CMK (cell line): ENCODE measurements at regions not wholly inside any gene's neighbourhood (a gene's known extent, or its start where the extent isn't known, plus 50 kb on each side); places are given as distances from the start of the nearest gene placed in this dataset.
"Not testable (repeated sequence)": the region's sequence is repeated elsewhere in the genome, so short reads cannot be mapped to it uniquely, and the experiment has no call there.

Experiments used
- DNase-seq: peaks from one replicate; pipeline ENCODE4 v3.0.0-alpha.2; 2010; ENCODE audit warnings: low read depth

DNA sequence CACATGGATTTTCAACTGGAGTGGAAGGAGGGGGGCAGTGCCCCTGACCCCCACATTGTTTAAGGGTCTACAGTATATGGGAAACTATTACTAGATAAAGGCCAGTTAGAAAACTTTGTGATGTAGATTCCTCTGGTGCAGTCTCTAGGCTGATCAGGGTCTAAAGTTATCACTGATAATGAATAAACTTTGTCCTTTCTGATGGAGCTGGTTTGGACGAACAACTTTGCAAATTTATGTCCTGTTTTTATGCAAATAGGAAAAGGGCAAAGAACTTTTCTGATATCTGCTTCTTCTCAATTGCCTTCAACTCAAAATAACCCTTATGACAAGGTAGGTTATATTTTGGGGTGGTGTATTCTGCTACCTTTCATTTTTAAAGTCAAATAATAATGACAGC, 829.2 kb upstream of the ACVR2A start:
- DNase-seq, result no peak

GRCh38 chr2:147013696-147014392, 831.0 kb upstream of the ACVR2A start:
- DNase-seq, result no peak

DNA sequence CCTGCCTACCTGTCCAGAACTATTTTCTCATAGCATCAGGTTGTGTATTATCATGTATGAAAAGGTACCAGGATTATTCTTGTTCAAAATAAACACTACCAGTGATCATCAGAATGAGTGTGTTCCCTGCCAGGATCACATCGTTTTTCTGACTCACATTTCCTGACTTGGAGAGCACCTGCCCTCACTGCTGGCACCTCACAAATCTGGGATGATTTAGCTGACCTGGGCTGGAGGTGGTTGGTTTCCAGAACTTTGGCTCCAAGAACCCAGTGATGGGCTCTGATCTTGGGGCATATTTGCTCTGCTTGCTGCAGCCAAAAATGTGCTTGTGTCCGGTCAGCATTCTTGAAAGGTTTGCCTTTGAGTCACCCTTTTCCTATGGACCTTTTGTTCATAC, 836.3 kb upstream of the ACVR2A start:
- DNase-seq, result no peak

- DNase-seq, result no peak
These were observed 838.1 kb upstream of the ACVR2A start for GRCh38 chr2:147006736-147007141.

- no peak for DNase-seq
These were observed 841.7 kb upstream of the ACVR2A start for GRCh38 chr2:147003081-147003480.

DNA sequence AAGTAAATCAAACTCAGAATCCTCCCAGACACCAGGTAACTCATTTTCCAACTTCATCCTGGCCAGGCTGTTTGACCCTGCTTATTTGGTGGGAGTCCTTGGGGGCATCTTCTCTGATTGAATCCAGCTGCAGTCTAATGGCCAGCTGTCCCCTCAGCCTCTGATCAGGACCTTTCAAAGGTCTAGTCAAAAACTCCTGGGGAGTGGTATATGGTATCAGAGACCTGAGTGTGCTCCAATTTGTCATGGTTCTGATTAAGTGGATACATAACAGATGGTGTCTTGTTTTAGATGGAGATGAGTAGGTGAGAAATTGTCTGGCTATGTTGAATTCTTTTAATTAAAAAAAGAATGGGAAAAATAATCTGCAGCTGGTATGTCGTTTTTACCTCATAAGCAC, 842.6 kb upstream of the ACVR2A start:
- DNase-seq, result no peak

DNA sequence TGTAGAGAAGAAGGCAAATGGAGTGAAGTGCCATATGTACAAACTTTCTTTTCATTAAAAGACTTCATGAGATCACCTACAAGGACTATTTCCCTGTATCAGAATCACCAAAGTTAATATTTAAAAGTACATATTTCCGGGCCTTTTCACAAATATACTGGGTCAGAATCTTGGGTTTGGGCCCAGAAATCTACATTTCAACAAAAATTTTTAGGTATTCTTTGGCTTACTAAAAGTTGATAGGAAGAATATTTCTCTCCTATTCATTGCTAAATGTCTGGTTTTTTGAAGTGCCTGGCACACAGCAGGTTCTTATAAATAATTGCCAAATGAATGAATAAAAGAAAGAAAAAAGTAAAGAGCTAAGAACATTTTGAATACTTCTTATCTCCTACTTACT, 843.8 kb upstream of the ACVR2A start:
- no peak for DNase-seq

DNA sequence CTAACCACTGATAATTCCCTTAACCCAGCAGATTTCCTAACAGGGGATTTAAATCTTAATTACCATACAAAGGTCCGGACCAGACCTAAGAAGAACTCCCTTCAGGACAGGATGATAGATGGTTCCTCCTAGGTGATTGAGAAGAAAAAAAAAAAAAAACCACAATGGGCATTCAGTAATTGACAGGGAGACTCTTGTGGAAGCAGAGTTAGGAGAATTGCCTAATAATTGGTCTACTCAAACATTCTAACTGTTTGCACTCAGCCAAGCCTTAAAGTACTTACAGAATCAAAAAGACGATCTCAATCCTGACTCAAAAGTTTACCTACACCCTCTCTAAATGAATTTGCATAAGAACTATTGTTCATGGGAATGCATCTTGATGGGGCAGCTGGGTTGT, 844.7 kb upstream of the ACVR2A start:
- not testable (repeated sequence) for DNase-seq

DNA sequence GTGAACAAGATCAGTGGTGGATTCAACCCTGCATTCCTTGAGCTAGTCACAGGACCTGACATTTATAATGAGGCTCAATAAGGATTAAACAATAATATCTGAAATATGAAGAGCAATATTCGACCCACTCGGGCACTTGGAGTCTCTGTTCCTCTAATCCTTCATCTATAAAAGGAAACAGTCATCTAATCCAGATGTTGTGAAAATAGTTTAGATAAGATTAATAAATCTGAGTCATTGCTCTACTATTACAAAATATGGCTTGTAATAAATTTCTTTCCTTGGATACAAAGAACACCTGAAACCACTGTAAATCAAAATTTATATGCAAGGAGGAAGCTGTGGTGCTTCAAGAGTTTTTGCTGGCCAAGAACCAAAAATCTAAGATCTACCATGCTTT, 846.9 kb upstream of the ACVR2A start:
- DNase-seq, result no peak

DNA sequence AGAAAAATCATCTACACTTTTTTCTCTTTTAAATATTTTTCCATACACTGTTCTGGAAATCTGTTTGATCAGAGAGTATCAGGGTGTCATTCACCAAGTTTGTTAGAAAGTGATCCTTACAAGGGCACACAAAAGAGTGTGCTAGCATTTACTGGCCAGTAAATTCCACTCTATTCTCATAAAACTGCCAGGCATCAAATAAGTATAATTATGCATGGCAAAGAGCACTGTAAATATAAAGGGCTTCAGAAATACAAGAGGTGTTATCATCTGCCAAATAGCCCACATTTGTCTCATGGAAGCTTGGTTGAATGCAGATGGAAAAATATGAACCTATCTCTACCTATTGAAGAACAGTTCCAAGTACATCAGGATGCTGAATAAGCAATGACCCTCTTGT, 847.3 kb upstream of the ACVR2A start:
- no peak for DNase-seq

DNA sequence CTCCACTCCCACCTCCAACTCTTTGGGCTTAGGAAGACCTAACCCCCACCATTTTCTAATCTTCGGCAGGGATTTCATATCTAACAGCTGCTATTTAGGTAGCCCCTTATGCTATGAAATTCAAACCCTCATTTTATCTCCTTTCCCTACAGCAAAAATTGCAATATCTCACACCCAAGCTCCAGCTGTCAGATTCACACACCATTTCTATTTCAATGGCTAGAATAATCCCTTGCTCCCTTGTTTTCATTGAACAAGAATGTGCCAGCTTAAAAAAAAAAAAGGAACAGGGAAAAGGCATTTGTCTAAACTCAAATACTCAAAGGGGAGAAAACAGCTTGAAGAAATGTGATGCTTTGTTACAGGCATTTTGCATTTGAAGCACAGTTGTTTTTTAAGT, 850.6 kb upstream of the ACVR2A start:
- no peak for DNase-seq

GRCh38 chr2:146992466-146992865, 852.4 kb upstream of the ACVR2A start:
- no peak for DNase-seq

DNA sequence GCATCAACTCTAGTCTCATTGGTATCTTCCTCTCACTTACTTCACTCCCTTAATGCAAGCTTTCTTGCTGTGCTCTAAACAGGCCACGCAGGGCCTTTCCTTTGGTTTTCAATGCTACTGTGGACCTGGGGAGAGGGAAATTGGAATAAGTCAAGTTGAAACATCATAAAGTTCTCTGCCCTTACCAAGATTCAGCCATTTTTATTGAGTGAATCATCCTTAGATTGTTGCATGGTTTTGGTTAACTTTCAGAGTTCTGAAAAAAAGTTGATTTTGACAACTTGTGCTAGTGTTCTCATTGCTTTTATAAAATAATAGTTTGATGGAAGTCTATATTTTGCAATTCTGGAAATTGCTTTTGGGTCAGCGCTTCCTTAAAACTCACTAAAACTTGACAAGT, 852.8 kb upstream of the ACVR2A start:
- DNase-seq, result no peak

DNA sequence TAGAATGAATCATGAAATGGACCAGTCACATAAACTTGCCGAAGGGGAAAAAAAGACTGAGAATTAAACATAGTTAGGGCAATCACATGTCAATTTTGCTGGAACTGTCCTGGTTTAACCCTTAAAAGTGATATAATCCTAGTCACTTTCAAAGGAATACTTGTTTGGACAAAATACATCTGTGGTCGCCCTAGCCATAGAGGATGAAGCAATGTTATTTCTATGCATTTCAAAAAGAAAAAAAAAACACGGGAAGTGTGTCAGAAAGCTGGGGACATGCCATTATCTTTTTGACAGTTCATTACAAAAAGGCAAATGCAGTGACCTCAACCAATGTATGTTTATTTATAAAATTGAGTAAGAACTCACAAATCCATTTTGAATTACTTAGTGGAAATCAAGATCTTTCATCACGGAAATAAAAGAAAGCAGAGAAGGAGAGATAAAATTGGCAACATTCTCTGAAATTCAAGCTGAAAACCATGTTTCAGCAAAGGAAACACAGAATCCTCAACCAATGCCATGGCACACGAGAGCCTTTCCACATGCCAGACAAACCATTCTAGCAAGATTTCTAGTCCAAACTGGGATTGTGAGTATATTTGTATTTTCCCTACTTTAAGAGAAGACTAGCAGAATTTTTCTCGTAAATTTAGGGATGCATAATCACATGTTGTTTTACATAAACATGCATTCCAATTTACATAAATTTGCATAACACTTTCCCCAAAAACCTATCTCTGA, 854.3 kb upstream of the ACVR2A start:
- no peak for DNase-seq

- no peak for DNase-seq
These were observed 855.1 kb upstream of the ACVR2A start for GRCh38 chr2:146989741-146990140.

DNA sequence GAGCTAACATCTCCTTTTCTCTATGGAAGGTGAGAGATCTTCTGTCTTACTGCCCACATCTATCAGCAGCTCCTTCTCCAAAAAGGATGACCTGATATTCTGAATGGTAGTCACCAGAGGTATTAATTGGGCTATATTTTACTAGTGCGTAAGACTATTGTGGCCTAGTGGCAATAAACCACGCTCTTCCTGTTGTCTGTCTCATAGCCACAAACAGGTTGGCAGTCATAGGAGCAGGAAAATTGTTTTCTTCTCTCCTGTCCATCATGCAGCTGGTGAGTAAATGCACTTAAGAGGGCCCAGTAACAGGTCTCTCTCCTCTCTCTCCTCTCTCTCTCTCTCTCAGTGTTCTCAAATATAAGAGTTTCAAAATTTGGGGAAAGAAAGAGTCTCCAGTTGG, 856.8 kb upstream of the ACVR2A start:
- no peak for DNase-seq

- no peak for DNase-seq
These were observed 858.7 kb upstream of the ACVR2A start for GRCh38 chr2:146986161-146986560.

- no peak for DNase-seq
These were observed 859.1 kb upstream of the ACVR2A start for GRCh38 chr2:146985753-146986152.

GRCh38 chr2:146984014-146984413, 860.8 kb upstream of the ACVR2A start:
- no peak for DNase-seq

- no peak for DNase-seq
These were observed 862.4 kb upstream of the ACVR2A start for GRCh38 chr2:146982393-146982846.

DNA sequence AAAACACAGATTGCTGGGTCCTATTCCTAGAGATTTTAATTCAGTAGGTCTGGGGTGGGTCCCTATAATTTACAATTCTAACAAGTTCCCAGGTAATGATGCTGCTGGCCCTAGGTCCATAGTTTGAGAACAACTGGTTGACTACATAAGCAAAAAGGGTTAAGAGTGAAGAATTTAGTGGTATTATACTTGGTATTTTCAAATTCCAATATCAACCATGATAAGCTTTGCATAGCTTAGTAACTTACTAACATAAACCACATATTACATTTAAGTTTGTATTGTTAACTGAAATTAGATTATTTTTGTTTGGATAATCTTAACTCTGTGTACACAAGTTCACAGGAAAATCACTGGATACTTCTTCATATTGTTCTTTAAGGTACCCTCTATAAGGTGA, 862.9 kb upstream of the ACVR2A start:
- DNase-seq, result no peak

DNA sequence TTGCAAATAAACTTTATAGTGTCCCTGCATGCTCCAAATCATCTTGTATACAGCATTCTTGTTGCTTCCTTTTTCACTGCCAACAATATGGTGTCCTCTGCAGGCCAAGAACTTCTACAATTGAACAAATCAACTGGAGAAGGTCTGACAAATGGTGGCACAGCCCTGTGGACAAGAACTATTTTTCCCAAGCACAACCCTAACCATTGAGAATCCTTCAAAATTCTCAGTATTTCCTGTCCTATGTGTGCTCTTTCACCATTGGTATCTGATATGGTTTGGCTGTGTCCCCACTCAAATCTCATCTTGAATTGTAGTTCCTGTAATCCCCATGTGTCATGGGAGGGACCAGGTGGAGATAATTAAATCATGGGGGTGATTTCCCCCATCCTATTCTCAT, 865.1 kb upstream of the ACVR2A start:
- DNase-seq, result no peak

GRCh38 chr2:146978577-146979555, 866.0 kb upstream of the ACVR2A start:
- DNase-seq, result no peak
